ENCODE measurements at regions not wholly inside any gene's neighbourhood (a gene's known extent, or its start where the extent isn't known, plus 50 kb on each side); places are given as distances from the start of the nearest gene placed in this dataset.

DNA sequence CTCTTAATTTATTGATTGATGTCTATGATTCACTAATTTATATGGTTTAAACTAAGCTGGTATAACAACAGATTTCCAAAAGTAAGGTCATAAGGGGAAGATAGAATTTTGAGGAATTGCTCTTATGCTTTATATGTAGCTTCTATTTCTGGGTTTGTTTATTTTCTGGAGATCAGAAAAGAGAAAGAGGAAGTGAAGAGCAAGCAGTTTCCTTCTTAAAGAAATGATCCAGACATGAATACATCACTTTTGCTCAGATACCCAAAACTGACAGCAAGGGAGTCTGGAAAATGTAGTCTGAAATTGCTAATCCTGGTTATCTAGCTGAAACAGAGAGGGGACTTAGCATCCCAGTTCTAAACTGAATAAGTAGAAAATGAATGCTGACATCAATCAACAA lies 912.5 kb upstream of the CRIM1 start:
- TF ChIP-seq BRCA1 (IDR thresholded peaks at IDR 0.05; ENCODE audit: low read depth, low read length) (no peak), SMC3 (IDR thresholded peaks at IDR 0.05; ENCODE audit: borderline replicate concordance, low read length) (no peak), NBN (IDR thresholded peaks at IDR 0.05) (no peak), SIN3A (IDR thresholded peaks at IDR 0.05; ENCODE audit: low read depth, low read length) (no peak), MEF2A (IDR thresholded peaks at IDR 0.05; ENCODE audit: insufficient read depth, low read depth, low read length) (no peak), EP300 (IDR thresholded peaks at IDR 0.05; ENCODE audit: borderline replicate concordance in 1 of 2, control insufficient read depth in 1 of 2, low read depth in 2 of 2, low read length in 2 of 2) (no peak), PAX5 (IDR thresholded peaks at IDR 0.05; ENCODE audit: borderline replicate concordance, low read depth, low read length) (no peak)
- TF ChIP-seq, protein P1, sequence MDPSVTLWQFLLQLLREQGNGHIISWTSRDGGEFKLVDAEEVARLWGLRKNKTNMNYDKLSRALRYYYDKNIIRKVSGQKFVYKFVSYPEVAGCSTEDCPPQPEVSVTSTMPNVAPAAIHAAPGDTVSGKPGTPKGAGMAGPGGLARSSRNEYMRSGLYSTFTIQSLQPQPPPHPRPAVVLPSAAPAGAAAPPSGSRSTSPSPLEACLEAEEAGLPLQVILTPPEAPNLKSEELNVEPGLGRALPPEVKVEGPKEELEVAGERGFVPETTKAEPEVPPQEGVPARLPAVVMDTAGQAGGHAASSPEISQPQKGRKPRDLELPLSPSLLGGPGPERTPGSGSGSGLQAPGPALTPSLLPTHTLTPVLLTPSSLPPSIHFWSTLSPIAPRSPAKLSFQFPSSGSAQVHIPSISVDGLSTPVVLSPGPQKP (IDR thresholded peaks at IDR 0.05; ENCODE audit: low read depth, low read length): no peak
- TF ChIP-seq, protein P2, sequence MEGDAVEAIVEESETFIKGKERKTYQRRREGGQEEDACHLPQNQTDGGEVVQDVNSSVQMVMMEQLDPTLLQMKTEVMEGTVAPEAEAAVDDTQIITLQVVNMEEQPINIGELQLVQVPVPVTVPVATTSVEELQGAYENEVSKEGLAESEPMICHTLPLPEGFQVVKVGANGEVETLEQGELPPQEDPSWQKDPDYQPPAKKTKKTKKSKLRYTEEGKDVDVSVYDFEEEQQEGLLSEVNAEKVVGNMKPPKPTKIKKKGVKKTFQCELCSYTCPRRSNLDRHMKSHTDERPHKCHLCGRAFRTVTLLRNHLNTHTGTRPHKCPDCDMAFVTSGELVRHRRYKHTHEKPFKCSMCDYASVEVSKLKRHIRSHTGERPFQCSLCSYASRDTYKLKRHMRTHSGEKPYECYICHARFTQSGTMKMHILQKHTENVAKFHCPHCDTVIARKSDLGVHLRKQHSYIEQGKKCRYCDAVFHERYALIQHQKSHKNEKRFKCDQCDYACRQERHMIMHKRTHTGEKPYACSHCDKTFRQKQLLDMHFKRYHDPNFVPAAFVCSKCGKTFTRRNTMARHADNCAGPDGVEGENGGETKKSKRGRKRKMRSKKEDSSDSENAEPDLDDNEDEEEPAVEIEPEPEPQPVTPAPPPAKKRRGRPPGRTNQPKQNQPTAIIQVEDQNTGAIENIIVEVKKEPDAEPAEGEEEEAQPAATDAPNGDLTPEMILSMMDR (IDR thresholded peaks at IDR 0.05 in 2 of 3, conservative IDR thresholded peaks at IDR 0.05 in 1 of 3; ENCODE audit: control insufficient read depth in 2 of 3, extremely low read depth in 1 of 3, insufficient read depth in 1 of 3, low read depth in 3 of 3, low read length in 3 of 3): no peak

Measured in GM12878 (cell line).